GM23338 (cell line): ENCODE measurements at regions not wholly inside any gene's neighbourhood (a gene's known extent, or its start where the extent isn't known, plus 50 kb on each side); places are given as distances from the start of the nearest gene placed in this dataset.

Source experiments
- ATAC-seq: fragments of 200-7000 bp; cut with Tn5 transposase; 3 replicates; pipeline ENCODE4 v1.9.1; 2020
- DNase-seq: peaks from one replicate; pipeline ENCODE4 v3.0.0-alpha.2; 2015; ENCODE audit warnings: low spot score
- H2AFZ ChIP-seq: fragments of 200-600 bp; sonication (generic); 2 replicates; pipeline ENCODE4 v1.8.0; 2016; ENCODE audit warnings: antibody characterized with exemption, mild to moderate bottlenecking, moderate library complexity
- H3F3A ChIP-seq: fragments of 200-600 bp; sonication (generic); replicated peaks from 2 replicates; pipeline ENCODE4 v1.8.0; 2017; ENCODE audit warnings: antibody characterized with exemption, mixed run types, low read depth
- H3K27ac ChIP-seq: fragments of 200-600 bp; sonication (generic); 2 replicates; pipeline ENCODE4 v1.6.1; 2016; ENCODE audit warnings: low read depth
- H3K27me3 ChIP-seq: fragments of 200-600 bp; sonication (generic); 2 replicates; pipeline ENCODE4 v1.8.0; 2016; ENCODE audit warnings: mild to moderate bottlenecking, mixed run types, moderate library complexity; ENCODE audit not compliant: insufficient read depth
- H3K36me3 ChIP-seq: fragments of 200-600 bp; sonication (generic); 2 replicates; pipeline ENCODE4 v1.8.0; 2016; ENCODE audit warnings: mild to moderate bottlenecking; ENCODE audit not compliant: insufficient read depth
- H3K4me1 ChIP-seq: fragments of 200-600 bp; sonication (generic); 2 replicates; pipeline ENCODE4 v1.8.0; 2016; ENCODE audit warnings: mild to moderate bottlenecking, moderate library complexity; ENCODE audit not compliant: insufficient read depth
- H3K4me2 ChIP-seq: fragments of 200-600 bp; sonication (generic); 2 replicates; pipeline ENCODE4 v1.7.1; 2017; ENCODE audit warnings: mixed run types
- H3K4me3 ChIP-seq: fragments of 200-600 bp; sonication (generic); 2 replicates; pipeline ENCODE4 v1.6.1; 2016; ENCODE audit warnings: mixed run types
- H3K79me2 ChIP-seq: fragments of 200-600 bp; sonication (generic); replicated peaks from 2 replicates; pipeline ENCODE4 v1.8.0; 2017; ENCODE audit warnings: mild to moderate bottlenecking; ENCODE audit not compliant: insufficient read depth
- H3K9me2 ChIP-seq: fragments of 200-600 bp; sonication (generic); 2 replicates; pipeline ENCODE4 v1.8.0; 2017; ENCODE audit not compliant: insufficient read depth
- H4K20me1 ChIP-seq: fragments of 200-600 bp; sonication (generic); replicated peaks from 2 replicates; pipeline ENCODE4 v1.8.0; 2017; ENCODE audit warnings: mild to moderate bottlenecking; ENCODE audit not compliant: insufficient read depth
- H3K27ac Mint-ChIP-seq: 2 replicates; pipeline ENCODE4 v1.8.0; 2020; ENCODE audit warnings: inconsistent platforms, mild to moderate bottlenecking, moderate library complexity, mixed read lengths
- H3K27me3 Mint-ChIP-seq: 3 replicates; pipeline ENCODE4 v1.8.0; 2022; ENCODE audit warnings: low read depth, mild to moderate bottlenecking, moderate library complexity, mixed read lengths, inconsistent platforms; ENCODE audit not compliant: insufficient read depth, poor library complexity
- H3K36me3 Mint-ChIP-seq: 3 replicates; pipeline ENCODE4 v1.8.0; 2021; ENCODE audit warnings: low read depth, mild to moderate bottlenecking, inconsistent platforms, moderate library complexity, mixed read lengths
- H3K4me1 Mint-ChIP-seq: 3 replicates; pipeline ENCODE4 v1.8.0; 2020; ENCODE audit warnings: mild to moderate bottlenecking, inconsistent platforms, mixed read lengths
- H3K4me3 Mint-ChIP-seq: 3 replicates; pipeline ENCODE4 v1.8.0; 2021; ENCODE audit warnings: moderate library complexity, mild to moderate bottlenecking, inconsistent platforms, mixed read lengths
- H3K9me3 Mint-ChIP-seq: 3 replicates; pipeline ENCODE4 v1.8.0; 2020; ENCODE audit warnings: moderate library complexity, mild to moderate bottlenecking, inconsistent platforms, mixed read lengths
- CREB1 ChIP-seq: fragments of 250-450 bp; sonication (Bioruptor Pico); IDR thresholded peaks from 2 replicates; pipeline ENCODE4 v1.5.0; 2020; ENCODE audit warnings: low read depth, mild to moderate bottlenecking, moderate library complexity
- CTCF ChIP-seq, 2 experiments: fragments of 200-600 bp in 1 of 2; sonication (generic) in 1 of 2; conservative IDR thresholded peaks; 2 replicates each; pipeline versions ENCODE4 v1.5.1 to v1.6.1; 2016 to 2017; ENCODE audit warnings: antibody characterized with exemption in 2 of 2, low read depth in 2 of 2, mild to moderate bottlenecking in 2 of 2, moderate library complexity in 1 of 2
- EZH2phosphoT487 ChIP-seq: fragments of 200-600 bp; sonication (generic); IDR thresholded peaks from one replicate; pipeline ENCODE4 v1.8.1; 2018; ENCODE audit warnings: antibody characterized with exemption; ENCODE audit not compliant: unreplicated experiment
- JUNB ChIP-seq: IDR thresholded peaks from one replicate; pipeline ENCODE4 v1.6.1; 2016; ENCODE audit warnings: antibody characterized with exemption; ENCODE audit not compliant: unreplicated experiment
- NANOG ChIP-seq: IDR thresholded peaks from 2 replicates; pipeline ENCODE4 v1.6.1; 2016; ENCODE audit warnings: antibody characterized with exemption, borderline replicate concordance
- REST ChIP-seq: IDR thresholded peaks from one replicate; pipeline ENCODE4 v1.6.1; 2018; ENCODE audit warnings: antibody characterized with exemption; ENCODE audit not compliant: unreplicated experiment
- STAT1 ChIP-seq: IDR thresholded peaks from one replicate; pipeline ENCODE4 v1.6.1; 2016; ENCODE audit warnings: antibody characterized with exemption; ENCODE audit not compliant: unreplicated experiment
- ZNF114 ChIP-seq: fragments of 250-450 bp; sonication (Bioruptor Pico); IDR thresholded peaks from 2 replicates; pipeline ENCODE4 v1.5.0; 2020; ENCODE audit warnings: mild to moderate bottlenecking, moderate library complexity
- ZNF331 ChIP-seq: fragments of 250-450 bp; sonication (Bioruptor Pico); IDR thresholded peaks from 2 replicates; pipeline ENCODE4 v1.5.0; 2020; ENCODE audit warnings: low read depth, mild to moderate bottlenecking, moderate library complexity

GRCh38 chr4:141301216-141301615, 80.5 kb downstream of the ZNF330 start:
- no peak overlapping the region for H3K27ac ChIP-seq
- Mint-ChIP-seq H3K36me3 (no peaks in the 10 kb centered on the region), H3K9me3 (no peaks in the 10 kb centered on the region), H3K4me1 (no peaks in the 10 kb centered on the region), H3K27me3 (no peaks in the 10 kb centered on the region), H3K27ac (no peak overlapping the region), H3K4me3 (no peak overlapping the region)
- no peak overlapping the region for H3K4me2 ChIP-seq
- H3K4me3 ChIP-seq = no peak overlapping the region
- no peaks in the 10 kb centered on the region for H3K27me3 ChIP-seq
- no peaks in the 10 kb centered on the region for H3K9me2 ChIP-seq
- no peak overlapping the region for H2AFZ ChIP-seq
- no peaks in the 10 kb centered on the region for H3F3A ChIP-seq
- no peaks in the 10 kb centered on the region for H4K20me1 ChIP-seq
- ATAC-seq (no peak), DNase-seq (no peak)
- no peaks in the 10 kb centered on the region for H3K79me2 ChIP-seq
- TF ChIP-seq STAT1 = no peak
- no peak for TF ChIP-seq NANOG
- TF ChIP-seq CTCF (conservative IDR thresholded peaks at IDR 0.05; ENCODE audit: low read depth in 2 of 2) = no peak
- TF ChIP-seq EZH2phosphoT487 = no peak
- no peak for TF ChIP-seq ZNF114 (CRISPR knock-in tag)
- no peaks in the 10 kb centered on the region for H3K36me3 ChIP-seq
- no peaks in the 10 kb centered on the region for H3K4me1 ChIP-seq

GRCh38 chr4:141302924-141303323, 82.2 kb downstream of the ZNF330 start:
- H2AFZ ChIP-seq = no peak overlapping the region
- H3K4me3 ChIP-seq = no peak overlapping the region
- H3K4me1 ChIP-seq = no peaks in the 10 kb centered on the region
- no peaks in the 10 kb centered on the region for H4K20me1 ChIP-seq
- Mint-ChIP-seq H3K27me3 (no peaks in the 10 kb centered on the region), H3K36me3 (no peaks in the 10 kb centered on the region), H3K4me3 (no peak overlapping the region), H3K4me1 (no peaks in the 10 kb centered on the region), H3K27ac (no peak overlapping the region), H3K9me3 (no peaks in the 10 kb centered on the region)
- H3K36me3 ChIP-seq = no peaks in the 10 kb centered on the region
- H3K27ac ChIP-seq = no peak overlapping the region
- H3F3A ChIP-seq = no peaks in the 10 kb centered on the region
- ATAC-seq (no peak), DNase-seq (no peak)
- H3K9me2 ChIP-seq = no peaks in the 10 kb centered on the region
- H3K4me2 ChIP-seq = no peak overlapping the region
- H3K79me2 ChIP-seq = no peaks in the 10 kb centered on the region
- no peaks in the 10 kb centered on the region for H3K27me3 ChIP-seq
- TF ChIP-seq CREB1 (CRISPR knock-in tag) (no peak), NANOG (no peak), CTCF (conservative IDR thresholded peaks at IDR 0.05; ENCODE audit: low read depth in 2 of 2) (no peak)

- H3K4me1 ChIP-seq = no peaks in the 10 kb centered on the region
- no peak for TF ChIP-seq JUNB
- TF ChIP-seq STAT1 = no peak
- TF ChIP-seq ZNF331 (CRISPR knock-in tag) = no peak
- TF ChIP-seq CTCF (conservative IDR thresholded peaks at IDR 0.05; ENCODE audit: low read depth in 2 of 2) = no peak
- no peak for TF ChIP-seq CREB1 (CRISPR knock-in tag)
- no peak for TF ChIP-seq REST
- no peak for TF ChIP-seq EZH2phosphoT487
- no peaks in the 10 kb centered on the region for H3K4me1 Mint-ChIP-seq
- H3K27me3 ChIP-seq = no peaks in the 10 kb centered on the region
- no peak overlapping the region for H3K27ac Mint-ChIP-seq
- ATAC-seq (no peak), DNase-seq (no peak)
- H3K4me3 Mint-ChIP-seq = no peak overlapping the region
- H3K79me2 ChIP-seq = no peaks in the 10 kb centered on the region
- no peaks in the 10 kb centered on the region for H3K9me3 Mint-ChIP-seq
- H4K20me1 ChIP-seq = no peaks in the 10 kb centered on the region
- no peaks in the 10 kb centered on the region for H3K36me3 ChIP-seq
- no peak overlapping the region for H3K4me3 ChIP-seq
- H3K36me3 Mint-ChIP-seq = no peaks in the 10 kb centered on the region
- no peaks in the 10 kb centered on the region for H3K9me2 ChIP-seq
- no peak overlapping the region for H3K4me2 ChIP-seq
- H3K27me3 Mint-ChIP-seq = peaks cover 2% of the 10 kb centered on the region
- H3K27ac ChIP-seq = no peak overlapping the region
- H2AFZ ChIP-seq = no peak overlapping the region
- H3F3A ChIP-seq = no peaks in the 10 kb centered on the region
These were observed 83.7 kb downstream of the ZNF330 start for GRCh38 chr4:141304346-141304745.
